ENCODE measurements at regions not wholly inside any gene's neighbourhood (a gene's known extent, or its start where the extent isn't known, plus 50 kb on each side); places are given as distances from the start of the nearest gene placed in this dataset.

- Histone ChIP-seq H3K36me3 (ENCODE audit: control insufficient read depth in 5 of 5, insufficient read depth in 5 of 5, low read length in 5 of 5) (no peaks in the 10 kb centered on the region), H3K9ac (ENCODE audit: low read length in 5 of 5) (no peak overlapping the region), H3K4me1 (ENCODE audit: control insufficient read depth in 5 of 5, insufficient read depth in 5 of 5, low read length in 5 of 5) (peaks cover 0 to 20% (median 11%) of the 10 kb centered on the region in 5 donors), H3K27me3 (ENCODE audit: control insufficient read depth in 5 of 5, insufficient read depth in 4 of 5, low read length in 5 of 5) (no peaks in the 10 kb centered on the region), H3K4me3 (ENCODE audit: low read depth in 1 of 5, low read length in 5 of 5) (no peak overlapping the region), H3K9me3 (ENCODE audit: control insufficient read depth in 5 of 5, low read length in 5 of 5) (no peaks in the 10 kb centered on the region), H3K27ac (ENCODE audit: low read depth, low read length) (no peak overlapping the region)
Measured at GRCh38 chr14:53473480-53473879, 320.4 kb upstream of the DDHD1 start.

- Histone ChIP-seq H3K27ac (ENCODE audit: low read depth, low read length) (no peak overlapping the region), H3K9ac (ENCODE audit: low read length in 5 of 5) (no peak overlapping the region), H3K9me3 (ENCODE audit: control insufficient read depth in 5 of 5, low read length in 5 of 5) (peaks cover 0 to 2% (median 0%) of the 10 kb centered on the region in 5 donors), H3K4me3 (ENCODE audit: low read depth in 1 of 5, low read length in 5 of 5) (no peak overlapping the region), H3K36me3 (ENCODE audit: control insufficient read depth in 5 of 5, insufficient read depth in 5 of 5, low read length in 5 of 5) (no peaks in the 10 kb centered on the region), H3K4me1 (ENCODE audit: control insufficient read depth in 5 of 5, insufficient read depth in 5 of 5, low read length in 5 of 5) (peaks cover 0 to 20% (median 11%) of the 10 kb centered on the region in 5 donors), H3K27me3 (ENCODE audit: control insufficient read depth in 5 of 5, insufficient read depth in 4 of 5, low read length in 5 of 5) (no peaks in the 10 kb centered on the region)
Measured at GRCh38 chr14:53472306-53472705, 319.2 kb upstream of the DDHD1 start.

GRCh38 chr14:53470351-53471043 is 317.4 kb upstream of the DDHD1 start:
- no peak overlapping the region for H3K27ac ChIP-seq (ENCODE audit: low read depth, low read length)
- H3K4me1 ChIP-seq (ENCODE audit: control insufficient read depth in 5 of 5, insufficient read depth in 5 of 5, low read length in 5 of 5): peaks cover 0 to 20% (median 11%) of the 10 kb centered on the region in 5 donors

GRCh38 chr14:53468876-53469275 is 315.8 kb upstream of the DDHD1 start:
- Histone ChIP-seq H3K9me3 (ENCODE audit: control insufficient read depth in 5 of 5, low read length in 5 of 5) (peaks cover 0 to 6% (median 0%) of the 10 kb centered on the region in 5 donors), H3K4me3 (ENCODE audit: low read depth in 1 of 5, low read length in 5 of 5) (no peak overlapping the region), H3K27ac (ENCODE audit: low read depth, low read length) (no peak overlapping the region), H3K9ac (ENCODE audit: low read length in 5 of 5) (no peak overlapping the region), H3K27me3 (ENCODE audit: control insufficient read depth in 5 of 5, insufficient read depth in 4 of 5, low read length in 5 of 5) (no peaks in the 10 kb centered on the region), H3K36me3 (ENCODE audit: control insufficient read depth in 5 of 5, insufficient read depth in 5 of 5, low read length in 5 of 5) (no peaks in the 10 kb centered on the region), H3K4me1 (ENCODE audit: control insufficient read depth in 5 of 5, insufficient read depth in 5 of 5, low read length in 5 of 5) (peaks cover 0 to 14% (median 11%) of the 10 kb centered on the region in 5 donors)

More at GRCh38 chr14:53470351-53471043, 317.4 kb upstream of the DDHD1 start:
- H3K27me3 ChIP-seq (ENCODE audit: control insufficient read depth in 5 of 5, insufficient read depth in 4 of 5, low read length in 5 of 5): no peaks in the 10 kb centered on the region
- peaks cover 0 to 6% (median 0%) of the 10 kb centered on the region in 5 donors for H3K9me3 ChIP-seq (ENCODE audit: control insufficient read depth in 5 of 5, low read length in 5 of 5)
- no peak overlapping the region for H3K4me3 ChIP-seq (ENCODE audit: low read depth in 1 of 5, low read length in 5 of 5)
- no peaks in the 10 kb centered on the region for H3K36me3 ChIP-seq (ENCODE audit: control insufficient read depth in 5 of 5, insufficient read depth in 5 of 5, low read length in 5 of 5)
- H3K9ac ChIP-seq (ENCODE audit: low read length in 5 of 5): no peak overlapping the region

- H3K9me3 ChIP-seq (ENCODE audit: control insufficient read depth in 5 of 5, low read length in 5 of 5): peaks cover 0 to 6% (median 0%) of the 10 kb centered on the region in 5 donors
- H3K27ac ChIP-seq (ENCODE audit: low read depth, low read length): no peak overlapping the region
- H3K4me3 ChIP-seq (ENCODE audit: low read depth in 1 of 5, low read length in 5 of 5): no peak overlapping the region
- H3K9ac ChIP-seq (ENCODE audit: low read length in 5 of 5): no peak overlapping the region
- H3K36me3 ChIP-seq (ENCODE audit: control insufficient read depth in 5 of 5, insufficient read depth in 5 of 5, low read length in 5 of 5): no peaks in the 10 kb centered on the region
- no peaks in the 10 kb centered on the region for H3K4me1 ChIP-seq (ENCODE audit: control insufficient read depth in 5 of 5, insufficient read depth in 5 of 5, low read length in 5 of 5)
- no peaks in the 10 kb centered on the region for H3K27me3 ChIP-seq (ENCODE audit: control insufficient read depth in 5 of 5, insufficient read depth in 4 of 5, low read length in 5 of 5)
Measured at GRCh38 chr14:53464376-53464775, 311.3 kb upstream of the DDHD1 start.

GRCh38 chr14:53462931-53463778 is 310.0 kb upstream of the DDHD1 start:
- Histone ChIP-seq H3K9me3 (ENCODE audit: control insufficient read depth in 5 of 5, low read length in 5 of 5) (peaks cover 0 to 6% (median 0%) of the 10 kb centered on the region in 5 donors), H3K27ac (ENCODE audit: low read depth, low read length) (no peak overlapping the region), H3K9ac (ENCODE audit: low read length in 5 of 5) (no peak overlapping the region), H3K27me3 (ENCODE audit: control insufficient read depth in 5 of 5, insufficient read depth in 4 of 5, low read length in 5 of 5) (no peaks in the 10 kb centered on the region), H3K4me3 (ENCODE audit: low read depth in 1 of 5, low read length in 5 of 5) (no peak overlapping the region), H3K4me1 (ENCODE audit: control insufficient read depth in 5 of 5, insufficient read depth in 5 of 5, low read length in 5 of 5) (peaks cover 0 to 6% (median 0%) of the 10 kb centered on the region in 5 donors), H3K36me3 (ENCODE audit: control insufficient read depth in 5 of 5, insufficient read depth in 5 of 5, low read length in 5 of 5) (no peaks in the 10 kb centered on the region)

GRCh38 chr14:53461858-53462257 is 308.7 kb upstream of the DDHD1 start:
- H3K27me3 ChIP-seq (ENCODE audit: control insufficient read depth in 5 of 5, insufficient read depth in 4 of 5, low read length in 5 of 5): no peaks in the 10 kb centered on the region
- no peak overlapping the region for H3K9ac ChIP-seq (ENCODE audit: low read length in 5 of 5)
- H3K9me3 ChIP-seq (ENCODE audit: control insufficient read depth in 5 of 5, low read length in 5 of 5): no peaks in the 10 kb centered on the region
- no peak overlapping the region for H3K27ac ChIP-seq (ENCODE audit: low read depth, low read length)
- H3K4me1 ChIP-seq (ENCODE audit: control insufficient read depth in 5 of 5, insufficient read depth in 5 of 5, low read length in 5 of 5): peaks cover 0 to 6% (median 0%) of the 10 kb centered on the region in 5 donors
- H3K36me3 ChIP-seq (ENCODE audit: control insufficient read depth in 5 of 5, insufficient read depth in 5 of 5, low read length in 5 of 5): no peaks in the 10 kb centered on the region
- no peak overlapping the region for H3K4me3 ChIP-seq (ENCODE audit: low read depth in 1 of 5, low read length in 5 of 5)

GRCh38 chr14:53460544-53460943 is 307.4 kb upstream of the DDHD1 start:
- no peaks in the 10 kb centered on the region for H3K27me3 ChIP-seq (ENCODE audit: control insufficient read depth in 5 of 5, insufficient read depth in 4 of 5, low read length in 5 of 5)
- no peaks in the 10 kb centered on the region for H3K36me3 ChIP-seq (ENCODE audit: control insufficient read depth in 5 of 5, insufficient read depth in 5 of 5, low read length in 5 of 5)
- H3K4me3 ChIP-seq (ENCODE audit: low read depth in 1 of 5, low read length in 5 of 5): no peak overlapping the region
- no peak overlapping the region for H3K9ac ChIP-seq (ENCODE audit: low read length in 5 of 5)
- H3K27ac ChIP-seq (ENCODE audit: low read depth, low read length): no peak overlapping the region
- no peaks in the 10 kb centered on the region for H3K9me3 ChIP-seq (ENCODE audit: control insufficient read depth in 5 of 5, low read length in 5 of 5)
- peaks cover 0 to 6% (median 0%) of the 10 kb centered on the region in 5 donors for H3K4me1 ChIP-seq (ENCODE audit: control insufficient read depth in 5 of 5, insufficient read depth in 5 of 5, low read length in 5 of 5)

- no peak overlapping the region for H3K9ac ChIP-seq (ENCODE audit: low read length in 5 of 5)
- no peaks in the 10 kb centered on the region for H3K9me3 ChIP-seq (ENCODE audit: control insufficient read depth in 5 of 5, low read length in 5 of 5)
- no peak overlapping the region for H3K27ac ChIP-seq (ENCODE audit: low read depth, low read length)
- no peaks in the 10 kb centered on the region for H3K27me3 ChIP-seq (ENCODE audit: control insufficient read depth in 5 of 5, insufficient read depth in 4 of 5, low read length in 5 of 5)
- no peak overlapping the region for H3K4me3 ChIP-seq (ENCODE audit: low read depth in 1 of 5, low read length in 5 of 5)
- H3K4me1 ChIP-seq (ENCODE audit: control insufficient read depth in 5 of 5, insufficient read depth in 5 of 5, low read length in 5 of 5): peaks cover 0 to 6% (median 0%) of the 10 kb centered on the region in 5 donors
- H3K36me3 ChIP-seq (ENCODE audit: control insufficient read depth in 5 of 5, insufficient read depth in 5 of 5, low read length in 5 of 5): no peaks in the 10 kb centered on the region
Measured at GRCh38 chr14:53458368-53458814, 305.3 kb upstream of the DDHD1 start.

- H3K9ac ChIP-seq (ENCODE audit: low read length in 5 of 5): no peak overlapping the region
- no peaks in the 10 kb centered on the region for H3K36me3 ChIP-seq (ENCODE audit: control insufficient read depth in 5 of 5, insufficient read depth in 5 of 5, low read length in 5 of 5)
- H3K9me3 ChIP-seq (ENCODE audit: control insufficient read depth in 5 of 5, low read length in 5 of 5): no peaks in the 10 kb centered on the region
- peaks cover 0 to 6% (median 0%) of the 10 kb centered on the region in 5 donors for H3K4me1 ChIP-seq (ENCODE audit: control insufficient read depth in 5 of 5, insufficient read depth in 5 of 5, low read length in 5 of 5)
- H3K27ac ChIP-seq (ENCODE audit: low read depth, low read length): no peak overlapping the region
- no peak overlapping the region for H3K4me3 ChIP-seq (ENCODE audit: low read depth in 1 of 5, low read length in 5 of 5)
- H3K27me3 ChIP-seq (ENCODE audit: control insufficient read depth in 5 of 5, insufficient read depth in 4 of 5, low read length in 5 of 5): no peaks in the 10 kb centered on the region
Measured at GRCh38 chr14:53456931-53457330, 303.8 kb upstream of the DDHD1 start.

All from subcutaneous abdominal adipose tissue (tissue), 5 donors.